ENCODE measurements at regions not wholly inside any gene's neighbourhood (a gene's known extent, or its start where the extent isn't known, plus 50 kb on each side); places are given as distances from the start of the nearest gene placed in this dataset.

DNA sequence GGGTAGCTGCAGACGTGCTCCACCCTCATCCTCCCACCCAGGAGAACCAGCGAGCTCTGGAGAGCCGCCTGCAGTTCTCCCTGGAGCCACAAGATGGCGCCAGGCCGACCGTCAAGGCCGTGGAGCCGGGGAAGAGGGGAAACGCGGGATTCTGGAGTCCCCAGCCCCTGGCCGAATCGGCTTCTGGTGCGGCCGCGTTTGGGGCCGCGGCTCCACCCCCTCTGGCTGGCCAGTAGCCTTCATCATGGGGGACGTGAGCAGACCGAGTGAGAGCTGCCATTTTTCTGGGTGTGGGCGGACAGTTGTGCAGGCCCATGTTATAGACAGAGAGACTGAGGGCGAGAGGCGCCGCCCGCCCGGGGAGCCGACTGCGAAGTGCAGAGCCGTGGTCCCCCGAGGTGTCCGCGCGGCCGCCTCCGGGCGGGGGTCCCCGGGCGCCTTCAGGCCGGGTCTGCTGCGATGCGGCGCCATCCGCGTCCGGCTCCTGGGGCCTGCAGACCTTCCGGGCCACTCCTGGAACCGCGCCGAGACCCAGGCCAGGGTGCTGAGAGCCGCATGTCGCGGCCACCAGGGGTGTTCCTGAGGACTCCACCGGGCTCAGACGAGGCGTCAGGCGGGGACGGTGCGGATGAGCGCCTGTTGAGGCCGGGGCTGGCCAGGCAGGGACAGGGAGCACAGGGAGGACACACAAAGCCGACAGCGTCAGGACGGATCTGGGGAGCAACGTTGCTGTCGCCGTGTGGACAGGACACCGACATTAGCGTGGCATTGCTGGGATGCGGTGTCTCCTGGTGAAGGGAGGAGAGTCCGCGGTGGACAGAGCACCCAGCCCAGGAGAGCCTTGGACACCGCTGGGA is 418.2 kb upstream of the HS6ST1 start:
- peak; percentile 47 for DNase-seq

GRCh38 chr2:128737546-128737826 is 418.8 kb upstream of the HS6ST1 start:
- DNase-seq = no peak

GRCh38 chr2:128738446-128739110 is 419.9 kb upstream of the HS6ST1 start:
- DNase-seq = no peak

- no peak for DNase-seq
These were observed 423.8 kb upstream of the HS6ST1 start for GRCh38 chr2:128742467-128742866.

DNA sequence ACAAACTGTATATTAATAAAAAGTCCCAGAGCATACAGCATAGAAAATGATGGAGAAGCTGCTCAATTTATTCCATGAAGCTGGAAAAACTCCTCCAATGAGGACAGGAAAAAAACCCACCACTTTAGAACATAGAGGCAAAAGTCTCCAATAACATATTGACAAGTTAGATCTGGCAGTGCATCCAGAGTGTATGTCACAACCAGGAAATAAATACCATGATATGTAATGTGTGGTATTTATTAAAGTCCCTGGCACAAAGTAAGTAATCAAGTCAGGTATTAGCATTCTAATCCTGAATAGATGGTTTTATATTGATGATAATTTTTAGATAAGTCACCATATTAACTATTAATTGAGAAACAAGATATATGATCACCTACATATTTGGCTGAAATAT is 427.3 kb upstream of the HS6ST1 start:
- DNase-seq = no peak

DNA sequence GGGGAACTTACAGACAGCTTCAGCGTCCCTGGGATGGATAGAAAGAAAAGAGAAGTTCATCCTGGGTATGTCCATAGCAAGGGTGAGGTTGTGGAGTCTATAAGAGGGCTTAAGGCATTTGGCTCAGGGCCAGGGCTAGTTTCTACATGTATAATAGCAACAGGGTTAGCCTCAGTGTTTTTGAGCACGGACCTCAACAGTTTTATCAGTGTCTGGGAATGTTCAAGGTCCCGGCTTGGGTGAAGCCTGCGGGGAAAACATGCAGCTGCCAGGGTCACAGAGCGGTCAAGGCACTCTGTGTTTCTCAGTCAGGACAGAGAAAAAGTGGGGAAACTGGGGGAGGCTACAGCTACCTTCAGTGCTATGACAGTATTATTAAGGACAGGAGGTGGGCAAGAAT is 427.7 kb upstream of the HS6ST1 start:
- DNase-seq = no peak

- no peak for DNase-seq
These were observed 429.7 kb upstream of the HS6ST1 start for GRCh38 chr2:128748336-128748735.

DNA sequence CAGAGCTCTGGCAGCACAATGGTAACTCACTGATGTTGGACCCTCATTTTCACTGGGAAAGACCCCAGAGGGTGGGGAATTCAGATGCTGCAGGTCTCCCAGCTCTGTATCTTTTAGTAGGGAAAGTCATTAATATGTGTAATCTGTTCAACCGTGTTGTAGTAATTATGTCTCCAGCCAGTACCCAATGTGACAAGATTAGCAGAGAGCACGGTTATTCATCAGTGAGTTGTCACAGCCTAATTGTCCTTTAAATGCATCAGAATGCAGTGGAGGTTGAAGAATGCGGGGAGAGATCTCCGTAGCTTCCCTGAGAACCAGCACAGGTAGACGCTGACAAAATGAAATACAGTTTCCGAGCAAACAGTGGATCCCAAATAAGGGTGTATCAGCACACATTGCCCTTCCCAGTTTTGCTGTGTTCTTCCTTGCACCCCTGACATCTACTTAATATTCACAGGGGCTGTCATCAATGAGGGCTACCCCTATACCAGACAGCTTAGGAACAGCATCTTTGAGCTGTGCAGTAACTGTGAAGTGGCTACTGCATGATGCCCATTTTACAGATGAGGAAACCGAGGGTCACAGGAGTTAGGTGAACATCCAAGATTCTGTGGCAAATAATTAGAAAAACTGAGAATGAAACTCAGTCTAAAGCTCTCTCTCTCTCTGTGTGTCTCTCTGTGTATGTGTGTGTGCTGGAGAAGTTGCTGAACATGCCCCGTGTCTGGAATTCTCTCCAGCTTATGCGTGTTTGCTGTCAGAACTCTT is 430.4 kb upstream of the HS6ST1 start:
- DNase-seq = no peak

DNA sequence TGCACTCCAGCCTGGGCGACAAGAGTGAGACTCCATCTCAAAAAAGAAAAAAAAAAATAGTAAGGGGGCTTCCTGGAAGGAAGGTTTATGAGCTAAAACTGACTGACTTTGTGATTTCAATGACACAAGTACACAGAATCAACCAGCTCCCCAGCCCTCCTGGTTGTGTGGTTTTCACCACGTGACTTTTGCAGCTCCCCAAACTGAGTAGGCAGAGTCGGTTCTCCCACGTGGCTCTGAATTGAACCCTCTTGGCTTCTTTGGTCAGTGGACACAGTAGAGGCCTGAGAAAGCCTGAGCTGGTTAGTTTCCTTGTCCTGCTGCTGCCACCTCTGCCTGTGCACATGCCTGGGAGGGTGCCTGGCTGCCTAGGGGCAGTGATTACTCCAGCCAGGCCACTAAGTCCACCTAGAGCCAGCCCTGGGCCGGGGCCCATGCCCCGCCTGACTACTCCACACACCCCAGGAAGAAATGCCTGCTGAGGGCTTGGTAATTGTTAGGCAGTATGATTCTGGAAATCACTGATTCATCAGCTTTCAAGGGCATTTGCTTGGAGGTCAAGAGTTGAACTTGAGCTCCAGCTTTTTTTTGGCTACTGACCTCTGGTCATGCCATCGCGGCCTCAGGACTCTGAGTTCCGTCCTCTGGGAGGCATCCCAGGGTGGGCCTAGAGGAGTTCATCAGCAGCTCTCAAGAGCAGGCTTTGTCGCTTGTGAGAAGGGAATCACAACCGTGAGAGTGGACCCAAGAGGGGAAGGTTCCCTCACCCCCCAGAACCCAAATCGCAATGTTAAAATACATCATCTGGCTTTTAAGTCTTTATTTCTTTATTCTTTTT is 431.9 kb upstream of the HS6ST1 start:
- DNase-seq = no peak

- no peak for DNase-seq
These were observed 433.1 kb upstream of the HS6ST1 start for GRCh38 chr2:128751746-128752145.

DNA sequence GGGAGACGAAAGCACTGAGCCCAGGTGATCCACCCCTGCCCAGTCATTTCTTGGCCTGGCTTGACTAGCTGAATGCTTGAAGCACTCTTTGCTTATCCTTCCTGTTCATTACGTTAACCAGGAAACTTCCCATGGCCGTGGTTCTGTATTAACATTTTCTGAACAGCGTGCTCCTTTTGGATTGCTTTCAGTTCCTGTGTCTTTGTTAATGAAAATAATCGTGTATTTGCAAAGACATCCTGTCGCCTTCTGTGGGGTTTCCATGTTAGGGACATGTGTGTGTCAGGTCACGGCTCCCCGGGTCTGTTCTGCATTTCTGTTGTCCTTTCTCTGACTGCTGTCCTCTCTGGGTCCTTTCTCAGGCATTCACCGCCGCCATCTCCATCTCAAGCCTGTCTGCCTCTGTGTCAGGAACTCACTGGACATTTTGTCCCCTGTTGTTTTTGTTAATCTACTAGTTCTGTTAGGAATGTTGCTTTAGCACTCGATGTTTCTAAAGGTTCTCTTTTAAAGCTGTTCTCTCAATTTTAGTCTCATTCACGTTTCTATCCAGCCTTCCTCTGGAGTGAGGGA is 434.1 kb upstream of the HS6ST1 start:
- no peak for DNase-seq

DNA sequence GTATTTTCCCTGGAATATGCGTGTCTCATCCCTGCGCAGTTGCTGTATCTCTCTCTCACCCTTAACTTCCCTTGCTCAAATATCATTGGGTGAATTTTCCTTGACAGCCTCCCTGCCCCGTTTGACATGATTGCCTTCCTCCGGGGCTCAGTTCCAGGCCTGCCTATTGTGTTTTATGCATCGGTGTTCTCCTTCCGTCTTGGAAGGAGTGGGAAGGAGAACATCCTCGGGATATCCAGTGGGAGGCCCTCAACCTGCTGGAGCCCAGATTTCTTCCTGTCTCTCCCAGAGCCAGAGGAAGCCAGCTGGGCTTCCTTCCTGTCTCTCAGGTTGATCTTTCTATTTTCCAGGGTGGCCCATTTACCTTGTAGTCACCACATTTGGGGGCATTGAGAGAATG is 434.7 kb upstream of the HS6ST1 start:
- no peak for DNase-seq

DNA sequence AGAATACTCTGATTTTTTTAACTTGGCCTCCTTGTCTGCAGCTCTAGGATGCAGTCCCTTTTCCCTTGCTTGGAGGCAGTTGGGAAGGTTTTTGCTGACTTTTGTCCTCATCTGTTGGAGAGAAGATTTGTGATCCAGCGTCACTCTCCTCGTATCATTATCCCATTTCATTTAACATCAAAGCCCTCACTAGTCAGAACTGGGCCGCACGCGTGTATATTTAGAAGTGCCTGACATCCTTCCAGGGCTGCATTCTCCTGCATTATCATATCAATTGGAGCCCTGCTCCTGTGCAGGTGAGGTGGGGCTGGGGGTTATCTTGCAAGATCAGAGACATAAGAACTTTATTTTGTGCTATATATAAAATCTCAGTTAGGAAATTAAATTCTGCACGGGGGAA is 435.1 kb upstream of the HS6ST1 start:
- DNase-seq = no peak

DNA sequence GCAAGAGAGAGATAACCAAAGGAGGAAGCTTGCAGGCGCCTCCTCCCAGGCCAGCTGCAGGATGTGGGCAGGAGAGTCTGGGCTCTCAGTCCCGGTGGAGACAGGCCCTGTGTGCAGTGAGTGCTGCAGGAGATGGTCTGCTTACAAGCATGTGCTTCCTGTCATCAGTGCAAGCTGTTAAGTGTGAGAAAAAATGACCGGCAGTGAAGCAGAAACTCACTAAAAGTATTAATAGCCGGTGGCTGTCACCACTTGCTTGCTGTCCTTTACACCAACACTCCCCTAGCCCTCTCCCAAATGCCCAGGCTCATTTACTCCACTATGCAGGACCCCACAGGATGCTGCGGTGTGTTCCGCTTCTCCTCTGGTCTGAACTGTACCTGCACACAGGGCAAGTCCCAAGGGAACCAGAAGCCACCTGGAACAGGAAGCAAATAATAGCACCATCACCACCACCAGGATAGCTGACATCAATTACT is 435.6 kb upstream of the HS6ST1 start:
- peak; percentile 80 for DNase-seq

DNA sequence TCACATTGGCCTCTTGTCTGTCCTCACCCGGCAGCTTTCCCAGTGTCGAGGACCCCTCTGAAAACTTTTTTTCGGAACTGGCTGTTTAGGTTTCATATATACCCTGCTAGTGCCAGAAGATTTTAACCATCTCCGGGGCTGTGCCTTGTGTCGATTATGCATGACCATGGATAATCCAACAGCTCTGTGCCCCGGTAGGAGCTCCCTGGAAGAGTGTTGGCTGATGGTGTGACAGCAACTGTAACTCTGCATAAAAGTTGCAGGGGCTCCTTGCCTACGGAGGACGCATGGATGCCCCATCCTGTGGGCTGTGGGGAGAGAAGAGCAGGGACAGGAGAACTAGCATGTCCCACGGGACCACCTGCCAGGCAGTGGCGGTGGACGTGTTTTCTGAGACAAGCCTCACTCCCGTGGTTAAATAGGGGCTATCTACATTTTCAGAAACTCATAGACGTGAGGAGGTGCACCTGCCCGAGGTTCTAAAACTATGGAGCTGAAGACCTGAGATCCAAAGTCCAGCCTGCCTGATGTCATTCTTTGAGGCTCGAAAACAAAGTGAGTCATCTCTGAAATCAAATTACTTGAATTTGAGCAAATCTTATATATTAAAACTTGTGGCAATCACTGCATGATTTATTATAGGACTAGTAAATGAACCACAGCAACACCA is 437.2 kb upstream of the HS6ST1 start:
- no peak for DNase-seq

DNA sequence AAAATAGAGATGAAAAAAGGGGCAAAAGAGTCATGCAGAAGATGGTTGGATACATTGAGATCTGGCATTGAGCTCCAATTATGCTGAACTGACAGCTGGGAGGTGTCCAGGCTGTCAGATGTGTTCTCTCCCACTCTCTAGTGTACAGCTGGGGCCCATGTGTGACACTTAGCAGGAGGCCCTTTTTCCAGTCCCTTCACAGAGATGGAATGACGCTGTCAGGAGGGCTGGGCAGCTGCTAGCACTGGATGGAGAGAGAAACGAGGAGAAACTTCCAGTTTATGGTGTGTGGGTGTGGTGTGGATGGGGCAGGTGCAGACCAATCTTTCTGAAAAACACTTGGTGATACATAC is 437.7 kb upstream of the HS6ST1 start:
- DNase-seq = no peak

- no peak for DNase-seq
These were observed 447.1 kb upstream of the HS6ST1 start for GRCh38 chr2:128765811-128766210.

- DNase-seq = no peak
These were observed 449.4 kb upstream of the HS6ST1 start for GRCh38 chr2:128768041-128768440.

GRCh38 chr2:128769457-128770142 is 450.9 kb upstream of the HS6ST1 start:
- no peak for DNase-seq

DNA sequence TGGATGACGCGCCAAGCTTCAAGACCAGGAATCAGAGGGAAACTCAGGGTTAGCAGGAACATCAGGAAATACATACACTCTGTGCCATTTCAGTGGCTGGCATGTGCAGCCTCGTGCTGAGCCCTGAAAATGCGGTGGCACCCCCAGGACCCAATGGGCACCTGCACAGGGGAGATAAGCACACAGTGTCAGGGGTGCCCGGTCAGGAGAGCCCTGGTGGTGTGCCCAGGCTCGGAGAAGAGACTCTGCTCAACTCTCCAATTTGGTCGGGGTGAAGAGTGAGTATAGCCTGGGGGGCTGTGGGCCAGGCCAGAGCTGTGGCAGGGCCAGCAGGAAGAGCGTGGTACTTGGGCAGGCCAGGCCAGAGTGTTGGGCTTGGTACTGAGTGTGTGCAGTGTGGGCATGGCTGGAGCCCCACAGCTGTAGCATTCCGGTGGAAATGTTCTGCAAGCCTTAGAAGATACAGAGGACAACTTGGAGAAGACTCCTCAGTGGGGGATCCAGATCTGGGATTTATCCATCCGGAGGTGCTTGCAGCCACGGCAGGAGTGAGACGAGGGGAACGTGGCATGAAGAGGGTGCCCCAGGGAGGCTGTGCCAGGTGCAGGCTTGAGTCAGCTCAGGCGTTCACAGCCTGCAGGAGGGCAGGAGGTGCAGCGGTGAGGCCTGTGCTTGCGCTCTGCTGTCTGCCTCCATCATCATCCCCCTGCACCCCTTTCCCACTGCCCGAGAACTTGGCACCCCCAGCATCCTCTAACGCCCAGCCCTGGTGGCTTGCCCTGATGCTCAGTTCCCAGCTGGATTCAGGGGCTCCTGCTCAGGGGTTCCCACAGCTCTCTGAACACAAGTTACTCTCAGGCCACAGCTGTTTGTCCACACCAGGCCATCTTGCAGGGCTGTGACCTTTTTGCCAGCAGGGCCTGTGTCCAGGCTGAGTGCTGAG is 451.7 kb upstream of the HS6ST1 start:
- no peak for DNase-seq

All from DMS153 (cell line).